OCI-LY1 (cell line): ENCODE measurements at regions not wholly inside any gene's neighbourhood (a gene's known extent, or its start where the extent isn't known, plus 50 kb on each side); places are given as distances from the start of the nearest gene placed in this dataset.
"Not testable (repeated sequence)": the region's sequence is repeated elsewhere in the genome, so short reads cannot be mapped to it uniquely, and the experiment has no call there.

Experiments used
- H2AFZ ChIP-seq: fragments of 200-600 bp; sonication (generic), shearing (Covaris generic); 2 replicates; pipeline ENCODE4 v1.6.0; 2014; ENCODE audit warnings: antibody characterized with exemption, mild to moderate bottlenecking, low read length
- H3F3A ChIP-seq: fragments of 200-600 bp; sonication (generic), shearing (Covaris generic); 2 replicates; pipeline ENCODE4 v1.6.0; 2014; ENCODE audit warnings: mild to moderate bottlenecking, antibody characterized with exemption, low read length, moderate library complexity; ENCODE audit not compliant: insufficient read depth
- H3K27ac ChIP-seq: fragments of 200-600 bp; sonication (generic); 2 replicates; pipeline ENCODE4 v1.5.1; 2014; ENCODE audit warnings: low read length, mixed run types, mild to moderate bottlenecking, low read depth; ENCODE audit not compliant: poor library complexity, severe bottlenecking
- H3K27me3 ChIP-seq: fragments of 200-600 bp; sonication (generic); 2 replicates; pipeline ENCODE4 v1.6.0; 2014; ENCODE audit warnings: antibody characterized with exemption, mild to moderate bottlenecking, low read length, moderate library complexity; ENCODE audit not compliant: insufficient read depth
- H3K36me3 ChIP-seq: fragments of 200-600 bp; sonication (generic); 2 replicates; pipeline ENCODE4 v1.6.1; 2014; ENCODE audit warnings: mild to moderate bottlenecking, antibody characterized with exemption, low read length, moderate library complexity, mixed read lengths; ENCODE audit not compliant: insufficient read depth
- H3K4me1 ChIP-seq: fragments of 200-600 bp; sonication (generic); 2 replicates; pipeline ENCODE4 v1.5.1; 2014; ENCODE audit warnings: mild to moderate bottlenecking, low read length, moderate library complexity; ENCODE audit not compliant: insufficient read depth, severe bottlenecking
- H3K4me2 ChIP-seq: fragments of 200-600 bp; sonication (generic), shearing (Covaris generic); 2 replicates; pipeline ENCODE4 v1.6.1; 2014; ENCODE audit warnings: low read length
- H3K4me3 ChIP-seq: fragments of 200-600 bp; sonication (generic); 2 replicates; pipeline ENCODE4 v1.5.1; 2014; ENCODE audit warnings: low read length, low read depth, mild to moderate bottlenecking, mixed read lengths; ENCODE audit not compliant: poor library complexity, severe bottlenecking
- H3K79me2 ChIP-seq: fragments of 200-600 bp; shearing (Covaris generic); 2 replicates; pipeline ENCODE4 v1.6.1; 2016; ENCODE audit warnings: mixed run types, low read length, mixed read lengths; ENCODE audit not compliant: insufficient read depth
- H3K9ac ChIP-seq: fragments of 200-600 bp; sonication (generic), shearing (Covaris generic); 2 replicates; pipeline ENCODE4 v1.6.1; 2014; ENCODE audit warnings: mild to moderate bottlenecking, low read length, mixed read lengths
- H3K9me2 ChIP-seq: fragments of 200-600 bp; sonication (generic), shearing (Covaris generic); 2 replicates; pipeline ENCODE4 v1.6.1; 2014; ENCODE audit warnings: low read depth, mild to moderate bottlenecking, low read length, mixed read lengths
- H3K9me3 ChIP-seq: fragments of 200-600 bp; shearing (Covaris generic); 2 replicates; pipeline ENCODE4 v1.6.1; 2014; ENCODE audit warnings: low read length, mixed read lengths
- H4K20me1 ChIP-seq: fragments of 200-600 bp; sonication (generic), shearing (Covaris generic); 2 replicates; pipeline ENCODE4 v1.6.0; 2016; ENCODE audit warnings: mild to moderate bottlenecking, low read length; ENCODE audit not compliant: insufficient read depth
- CTCF ChIP-seq: fragments of 200-600 bp; sonication (generic), shearing (Covaris generic); IDR thresholded peaks from 2 replicates; pipeline ENCODE4 v1.5.1; 2017; ENCODE audit warnings: mild to moderate bottlenecking, antibody characterized with exemption, low read length, moderate library complexity, mixed read lengths
- EZH2 ChIP-seq: fragments of 200-600 bp; sonication (generic), shearing (Covaris generic); IDR thresholded peaks from 2 replicates; pipeline ENCODE4 v1.8.0; 2017; ENCODE audit warnings: borderline replicate concordance, mixed run types, mild to moderate bottlenecking, antibody characterized with exemption, low read length, moderate library complexity, mixed read lengths

DNA sequence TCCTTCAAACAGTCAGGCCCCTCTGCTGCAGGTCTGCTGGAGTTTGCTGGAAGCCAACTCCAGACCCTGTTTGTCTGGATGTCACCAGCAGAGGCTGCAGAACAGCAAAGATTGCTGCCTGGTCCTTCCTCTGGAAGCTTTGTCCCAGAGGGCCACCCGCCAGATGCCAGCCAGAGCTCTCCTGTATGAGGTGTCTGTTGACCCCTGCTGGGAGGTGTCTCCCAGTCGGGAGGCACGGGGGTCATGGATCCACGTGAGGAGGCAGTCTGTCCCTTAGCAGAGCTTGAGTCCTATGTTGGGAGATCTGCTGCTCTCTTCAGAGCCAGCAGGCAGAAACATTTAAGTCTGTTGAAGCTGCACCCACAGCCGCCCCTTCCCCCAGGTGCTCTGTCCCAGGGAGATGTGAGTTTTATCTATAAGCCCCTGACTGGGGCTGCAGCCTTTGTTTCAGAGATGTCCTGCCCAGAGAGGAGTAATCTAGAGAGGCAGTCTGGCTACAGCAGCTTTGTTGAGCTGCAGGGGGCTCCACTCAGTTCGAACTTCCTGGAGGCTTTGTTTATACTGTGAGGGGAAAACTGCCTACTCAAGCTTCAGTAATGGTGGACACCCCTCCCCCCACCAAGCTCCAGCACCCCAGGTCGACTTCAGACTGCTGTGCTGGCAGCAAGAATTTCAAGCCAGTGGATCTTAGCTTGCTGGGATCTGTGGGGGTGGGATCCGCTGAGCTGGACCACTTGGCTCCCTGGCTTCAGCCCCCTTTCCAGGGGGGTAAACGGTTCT, 72.1 kb downstream of the OGFRL1 start:
- not testable (repeated sequence) for H3F3A ChIP-seq, H3K27ac ChIP-seq

DNA sequence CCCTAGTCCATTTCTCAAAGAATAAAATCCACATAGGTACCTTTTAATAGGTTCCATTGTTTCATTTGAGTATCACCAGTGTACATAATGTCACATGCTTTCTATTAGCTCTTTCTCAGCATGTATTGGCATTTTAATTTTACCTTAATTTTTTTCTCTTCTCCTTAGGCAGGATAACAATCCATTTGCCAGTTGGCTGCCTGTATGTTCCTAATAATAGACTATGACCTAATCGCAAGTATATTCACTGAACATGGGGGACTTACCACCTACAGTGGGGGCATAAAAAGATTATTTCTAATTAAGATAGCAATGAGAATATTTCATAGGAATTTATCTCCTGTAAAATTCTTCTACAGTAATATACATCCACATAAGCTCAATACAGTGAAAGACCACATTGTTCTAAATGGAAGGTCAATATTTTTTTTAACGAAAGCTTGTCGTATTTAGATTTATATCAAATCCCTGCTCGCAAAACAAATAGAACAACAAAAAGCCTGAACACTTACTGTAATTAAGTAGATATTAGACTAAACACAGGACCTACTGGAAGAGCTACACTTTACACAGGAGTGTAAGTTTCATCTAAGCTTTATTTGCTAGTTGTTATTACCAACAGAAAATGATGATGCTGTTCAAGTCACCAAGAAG, 76.4 kb downstream of the OGFRL1 start:
- H3K4me2 ChIP-seq = no peak overlapping the region
- H3K9me3 ChIP-seq = no peaks in the 10 kb centered on the region
- H3F3A ChIP-seq = no peaks in the 10 kb centered on the region
- H3K79me2 ChIP-seq = no peaks in the 10 kb centered on the region
- H3K27ac ChIP-seq = no peak overlapping the region
- peaks cover 7% of the 10 kb centered on the region for H3K4me1 ChIP-seq
- H3K27me3 ChIP-seq = no peaks in the 10 kb centered on the region
- TF ChIP-seq CTCF (no peak), EZH2 (no peak)
- H3K4me3 ChIP-seq = no peak overlapping the region
- no peaks in the 10 kb centered on the region for H3K36me3 ChIP-seq
- no peaks in the 10 kb centered on the region for H4K20me1 ChIP-seq
- no peak overlapping the region for H3K9ac ChIP-seq
- no peak overlapping the region for H2AFZ ChIP-seq
- H3K9me2 ChIP-seq = no peaks in the 10 kb centered on the region

More for the DNA sequence above, 72.1 kb downstream of the OGFRL1 start:
- H3K4me2 ChIP-seq, H3K9me3 ChIP-seq, H3K4me3 ChIP-seq, H3K79me2 ChIP-seq, H3K9me2 ChIP-seq, H2AFZ ChIP-seq, H3K9ac ChIP-seq, H4K20me1 ChIP-seq, H3K27me3 ChIP-seq, H3K36me3 ChIP-seq, H3K4me1 ChIP-seq: not testable (repeated sequence)

DNA sequence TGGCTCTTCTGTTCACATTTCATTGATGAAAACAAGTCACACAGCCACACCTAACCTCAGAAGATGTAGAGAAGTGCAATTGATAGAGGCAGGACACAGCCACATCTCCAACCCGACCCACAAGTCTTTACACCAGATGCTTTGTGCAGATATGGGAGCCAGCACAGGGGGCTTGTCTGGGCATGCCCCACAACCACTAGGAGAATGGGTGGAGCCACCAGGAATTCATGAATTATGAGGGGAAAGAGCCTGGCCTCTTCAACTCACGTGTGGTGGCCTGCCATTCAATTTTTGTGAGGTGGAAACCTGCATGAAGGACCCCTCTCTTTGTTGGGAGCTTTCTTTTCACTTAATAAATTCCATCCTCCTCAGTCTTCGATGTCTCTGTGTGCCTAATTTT, 79.1 kb downstream of the OGFRL1 start:
- Histone ChIP-seq H3F3A (no peaks in the 10 kb centered on the region; the same call in 1 of the 2 replicates), H3K4me2 (no peak overlapping the region), H3K9ac (no peak overlapping the region), H3K9me2 (no peaks in the 10 kb centered on the region), H4K20me1 (no peaks in the 10 kb centered on the region), H3K9me3 (no peaks in the 10 kb centered on the region), H3K27ac (no peak overlapping the region), H3K27me3 (no peaks in the 10 kb centered on the region), H2AFZ (no peak overlapping the region), H3K4me1 (peaks cover 7% of the 10 kb centered on the region), H3K4me3 (no peak overlapping the region), H3K36me3 (no peaks in the 10 kb centered on the region), H3K79me2 (no peaks in the 10 kb centered on the region)
- no peak for TF ChIP-seq EZH2
- no peak for TF ChIP-seq CTCF
